Stimulated activated naive CD8-positive, alpha-beta T cell treated with anti-CD3 and anti-CD28 coated beads, Interleukin-15, Interleukin-2, amounts not matched to agents 100 U/mL and 50 U/mL, for 24 hours (primary cell): ENCODE measurements at regions not wholly inside any gene's neighbourhood (a gene's known extent, or its start where the extent isn't known, plus 50 kb on each side); places are given as distances from the start of the nearest gene placed in this dataset.

Experiments used
- ATAC-seq: fragments of 150-1000 bp; cut with Tn5 transposase; one replicate; pipeline ENCODE4 v1.10.0; 2021
- DNase-seq: peaks from one replicate; pipeline ENCODE4 v3.0.0; 2021

DNA sequence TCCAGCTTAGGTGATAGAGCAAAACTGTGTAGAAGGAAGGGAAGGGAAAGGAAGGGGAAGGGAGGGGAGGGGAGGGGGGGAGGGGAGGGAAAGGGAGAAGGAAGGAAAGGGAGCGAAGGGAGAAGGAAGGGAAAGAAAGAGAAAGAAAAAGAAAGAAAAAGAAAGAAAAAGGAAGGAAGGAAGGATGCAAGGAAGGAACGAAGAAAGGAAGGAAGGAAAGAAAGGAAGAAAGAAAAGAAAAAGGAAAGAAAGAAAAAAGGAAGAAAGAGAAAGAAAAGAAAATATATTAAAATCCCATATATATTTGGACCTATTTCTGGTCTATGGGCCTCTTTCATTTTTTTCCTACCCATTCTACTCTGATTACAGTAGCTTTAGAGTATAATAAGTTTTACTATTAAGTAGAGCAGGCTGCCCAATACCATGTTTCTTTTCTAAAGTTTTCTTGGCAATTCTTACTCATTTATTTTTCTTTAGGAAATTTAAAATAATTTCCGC lies 229.1 kb downstream of the AUH start:
- DNase-seq (no peak), ATAC-seq (no peak)

DNA sequence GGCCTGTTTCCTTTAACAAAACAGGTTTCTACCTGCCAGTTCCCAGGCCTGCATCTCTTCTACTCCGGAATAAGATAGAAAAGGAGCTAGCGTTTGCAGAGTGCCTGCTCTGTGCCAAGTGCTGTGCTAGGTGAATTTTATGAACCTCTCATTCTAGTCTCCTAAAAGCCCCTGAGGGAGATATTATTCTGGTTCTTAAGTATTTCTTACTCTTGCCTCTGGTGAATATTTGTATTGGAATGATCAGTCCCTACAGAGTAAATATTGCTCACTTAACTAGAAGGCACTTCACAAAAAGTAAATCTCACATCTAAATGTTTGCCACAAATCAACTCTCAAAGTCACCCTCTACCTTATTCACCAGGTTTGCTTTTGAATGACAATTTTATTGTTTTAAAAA lies 227.1 kb downstream of the AUH start:
- no peak for ATAC-seq
- no peak for DNase-seq

DNA sequence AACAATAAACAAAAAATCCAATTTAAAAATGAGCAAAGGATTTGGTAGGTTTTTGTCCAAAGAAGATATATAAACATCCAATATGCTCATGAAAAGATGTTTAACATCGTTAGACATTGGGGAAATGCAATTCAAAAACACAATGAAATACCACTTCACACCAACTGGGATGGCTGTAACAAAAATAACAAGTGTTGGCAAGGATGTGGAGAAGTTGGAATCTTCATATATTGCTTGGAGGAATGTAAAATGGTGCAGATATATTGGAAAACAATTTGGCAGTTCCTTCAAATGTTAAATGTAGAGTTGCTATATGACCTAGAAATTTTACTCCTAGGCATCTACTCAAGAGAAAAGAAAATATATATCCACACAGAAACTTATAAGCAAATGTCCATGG lies 224.3 kb downstream of the AUH start:
- no peak for DNase-seq
- ATAC-seq, result no peak

DNA sequence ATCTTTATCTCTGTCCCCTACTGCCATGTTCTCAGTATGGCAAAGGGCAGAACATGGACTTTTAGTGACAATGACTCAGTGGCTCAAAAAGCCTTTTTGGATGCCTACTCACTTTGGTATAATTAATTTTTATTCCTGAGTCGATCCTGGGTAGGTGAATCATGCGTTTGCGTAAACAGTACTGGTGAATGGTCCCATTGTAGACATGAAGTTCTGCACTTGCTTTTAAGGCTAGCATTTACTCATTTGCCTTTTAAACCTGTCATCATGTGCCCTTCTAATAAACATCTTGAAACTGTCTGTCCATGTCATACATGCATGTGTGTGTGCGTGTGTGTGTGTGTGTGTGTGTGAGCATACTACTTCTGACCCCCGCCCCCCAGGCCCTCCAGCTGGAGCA lies 223.0 kb downstream of the AUH start:
- no peak for DNase-seq
- ATAC-seq, result no peak

DNA sequence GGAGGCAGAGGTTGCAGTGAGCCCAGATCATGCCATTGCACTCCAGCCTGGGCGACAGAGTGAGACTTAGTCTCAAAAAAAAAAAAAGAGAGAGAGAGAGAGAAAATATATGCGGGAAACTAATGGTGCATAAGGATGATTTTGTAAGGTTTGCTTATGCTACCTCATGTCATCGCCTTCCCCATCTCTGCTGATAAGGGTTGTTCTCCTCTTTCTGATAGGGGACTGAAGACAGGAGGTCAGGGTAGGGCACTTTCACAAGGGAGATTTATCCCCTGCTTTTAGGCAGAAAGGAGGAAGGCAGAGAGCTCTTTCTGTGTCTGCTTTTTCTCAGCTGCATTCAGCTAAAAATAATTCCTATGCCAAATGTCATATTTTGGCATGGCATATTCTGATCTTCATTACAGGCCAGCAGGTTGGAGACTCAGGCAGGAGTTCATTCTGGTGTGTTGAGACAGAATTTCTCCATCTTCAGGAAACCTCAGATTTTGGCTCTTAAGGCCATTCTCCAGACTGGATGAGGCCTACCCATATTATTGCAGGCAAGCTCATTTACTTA lies 220.2 kb downstream of the AUH start:
- DNase-seq (no peak), ATAC-seq (no peak)

DNA sequence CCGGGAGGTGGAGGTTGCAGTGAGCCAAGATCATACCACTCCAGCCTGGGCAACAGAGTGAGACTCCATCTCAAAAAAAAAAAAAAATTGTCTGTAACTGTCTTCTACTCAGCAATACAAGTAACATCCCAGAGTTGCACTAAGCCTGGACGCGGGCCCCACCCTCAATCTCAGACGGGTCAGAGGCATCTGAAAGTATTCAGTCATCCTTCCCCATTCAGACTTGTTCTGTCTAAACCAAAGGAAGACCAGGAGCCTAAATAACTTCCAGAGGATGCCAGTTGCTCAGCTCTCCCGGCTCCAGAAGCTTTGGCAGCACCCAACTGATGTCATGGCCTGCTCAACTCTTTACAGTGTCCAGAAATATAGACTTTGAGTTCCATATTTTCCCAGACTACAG lies 218.6 kb downstream of the AUH start:
- DNase-seq, result no peak
- ATAC-seq, result no peak

DNA sequence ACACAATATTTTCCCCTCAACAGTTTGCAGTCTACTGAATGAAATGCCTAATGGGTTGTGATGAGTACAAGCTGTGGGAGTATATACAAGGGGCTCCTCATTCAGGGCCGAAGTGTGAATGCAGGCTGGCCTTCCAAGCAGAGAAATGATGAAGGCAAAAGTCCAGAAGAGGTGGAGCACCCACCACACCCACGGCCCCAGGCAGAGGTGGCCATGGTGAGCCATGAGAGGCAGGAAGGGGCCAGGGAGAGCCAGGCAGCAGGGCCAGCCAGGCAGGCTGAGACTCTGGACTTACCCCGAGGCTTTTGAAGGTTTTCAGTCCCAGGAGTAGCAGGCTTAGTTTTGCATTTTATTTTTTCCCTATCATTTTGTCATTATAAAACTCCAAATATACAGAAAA lies 218.1 kb downstream of the AUH start:
- no peak for ATAC-seq
- no peak for DNase-seq

DNA sequence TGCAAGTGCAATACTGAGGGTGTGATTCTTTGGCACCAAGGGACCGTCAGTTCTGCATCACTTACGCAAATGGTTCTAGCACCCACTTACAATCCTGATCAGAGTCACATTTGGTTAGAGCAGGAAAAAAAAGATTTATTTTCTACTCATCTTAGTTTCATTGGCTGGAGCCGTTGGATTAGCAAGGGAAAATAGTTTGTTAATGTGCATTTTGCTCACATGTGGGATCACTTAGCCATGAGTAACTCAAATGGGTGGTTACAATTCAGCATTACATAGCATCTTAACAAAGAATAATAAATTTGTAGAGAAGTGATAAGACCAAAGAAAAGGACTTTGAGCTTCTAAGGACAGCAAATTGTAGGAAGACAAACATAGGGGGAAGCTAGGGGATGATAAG lies 216.9 kb downstream of the AUH start:
- ATAC-seq (no peak), DNase-seq (no peak)

DNA sequence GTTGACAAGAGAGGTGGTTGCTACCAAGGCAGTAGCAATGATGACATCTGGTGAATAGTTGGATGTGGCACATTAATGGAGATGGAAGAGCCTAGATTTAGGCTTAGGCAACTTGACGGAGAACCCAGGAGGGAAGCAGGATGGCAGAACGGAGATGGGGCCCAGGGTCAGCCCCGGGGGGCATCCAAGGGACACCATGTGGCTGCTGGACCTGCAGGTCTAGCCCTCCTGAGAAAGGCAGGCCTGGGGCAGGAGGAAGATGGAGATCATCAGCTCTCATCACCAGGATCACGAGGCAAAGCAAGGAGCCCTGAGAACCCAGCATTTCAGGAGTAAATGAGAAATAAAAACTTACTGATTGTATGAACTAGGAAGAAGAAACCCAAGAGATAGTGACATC lies 216.2 kb downstream of the AUH start:
- DNase-seq, result no peak
- ATAC-seq, result no peak

DNA sequence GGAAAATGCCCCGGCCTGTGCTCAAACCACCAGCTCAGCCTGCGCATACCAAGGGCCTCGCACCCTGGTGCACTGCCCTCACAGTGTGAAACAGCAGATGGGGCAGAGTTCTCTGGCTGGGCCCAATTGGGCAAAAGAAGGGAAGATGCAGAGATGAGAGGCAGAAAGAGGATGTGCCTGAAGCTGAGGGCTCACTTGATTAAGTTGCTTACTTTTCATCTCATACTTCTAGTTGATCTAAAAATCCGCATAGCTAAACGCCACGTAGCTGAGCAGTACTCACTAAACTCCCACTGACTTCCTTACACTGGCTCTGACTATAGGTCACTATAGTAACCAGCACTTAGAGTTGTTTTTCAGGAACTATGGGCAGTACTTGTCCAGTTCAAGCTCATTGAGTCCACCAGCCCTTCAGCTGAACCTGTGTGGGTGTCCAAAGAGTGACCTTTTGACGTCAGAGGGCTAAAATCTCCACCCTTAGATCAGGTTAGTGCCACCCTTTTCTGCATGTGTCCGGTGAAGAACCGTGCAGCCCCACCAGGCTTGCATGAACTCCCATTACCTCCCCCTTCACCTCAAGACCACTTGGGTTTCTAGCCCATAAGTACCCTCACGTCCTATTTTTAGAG lies 215.2 kb downstream of the AUH start:
- DNase-seq, result no peak

DNA sequence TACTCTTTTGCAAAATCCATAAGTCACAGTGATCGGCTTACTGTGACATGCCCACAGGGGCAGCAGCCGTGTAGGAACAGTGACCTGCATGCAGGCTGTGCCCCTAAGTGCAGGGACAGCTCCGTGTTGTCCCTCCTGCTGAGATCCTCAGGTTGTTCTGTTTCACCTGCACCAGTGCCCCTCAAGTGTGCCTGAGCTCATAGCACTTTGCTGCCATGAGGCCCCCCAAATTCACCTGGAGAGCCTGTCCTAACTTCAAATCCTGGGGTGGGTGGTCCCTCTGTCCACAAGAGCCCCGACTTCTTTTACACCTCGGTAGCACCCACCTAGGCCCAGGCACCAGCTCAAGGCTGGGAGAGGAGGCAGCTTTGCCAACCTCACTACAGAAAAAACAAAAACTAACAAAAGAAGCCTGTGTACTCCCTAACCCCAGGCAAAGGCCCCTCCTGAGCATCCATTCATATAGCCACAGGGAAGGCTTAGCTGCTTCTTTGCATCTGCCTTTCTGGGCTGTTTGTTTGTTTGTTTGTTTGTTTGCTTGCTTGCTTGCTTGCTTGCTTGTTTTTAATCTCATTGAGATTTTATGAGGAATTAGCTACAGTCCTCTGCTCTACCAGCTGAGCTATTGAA lies 214.5 kb downstream of the AUH start:
- no peak for ATAC-seq
- no peak for DNase-seq

More for the DNA sequence above, 215.2 kb downstream of the AUH start:
- peak; percentile 50 for ATAC-seq

DNA sequence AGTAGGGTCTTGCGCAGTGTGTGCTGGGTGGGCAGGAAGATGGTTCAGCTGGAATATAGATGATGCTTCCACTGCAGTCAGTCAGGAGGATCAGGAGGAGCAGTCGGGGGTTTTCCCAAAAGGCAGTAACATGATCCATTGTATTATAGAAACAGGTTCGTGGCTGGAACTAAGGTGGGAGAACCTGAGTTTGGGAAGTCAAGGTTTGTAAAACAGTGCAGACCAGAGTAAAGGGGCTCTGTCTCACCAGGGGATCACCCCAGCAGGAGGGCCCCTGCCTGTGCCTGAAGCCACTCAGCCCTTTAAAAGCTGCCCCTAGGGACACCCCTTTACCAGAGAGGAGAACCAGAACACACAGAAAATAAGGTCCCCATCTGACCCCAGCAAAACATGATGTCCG lies 213.4 kb downstream of the AUH start:
- ATAC-seq (no peak), DNase-seq (no peak)

DNA sequence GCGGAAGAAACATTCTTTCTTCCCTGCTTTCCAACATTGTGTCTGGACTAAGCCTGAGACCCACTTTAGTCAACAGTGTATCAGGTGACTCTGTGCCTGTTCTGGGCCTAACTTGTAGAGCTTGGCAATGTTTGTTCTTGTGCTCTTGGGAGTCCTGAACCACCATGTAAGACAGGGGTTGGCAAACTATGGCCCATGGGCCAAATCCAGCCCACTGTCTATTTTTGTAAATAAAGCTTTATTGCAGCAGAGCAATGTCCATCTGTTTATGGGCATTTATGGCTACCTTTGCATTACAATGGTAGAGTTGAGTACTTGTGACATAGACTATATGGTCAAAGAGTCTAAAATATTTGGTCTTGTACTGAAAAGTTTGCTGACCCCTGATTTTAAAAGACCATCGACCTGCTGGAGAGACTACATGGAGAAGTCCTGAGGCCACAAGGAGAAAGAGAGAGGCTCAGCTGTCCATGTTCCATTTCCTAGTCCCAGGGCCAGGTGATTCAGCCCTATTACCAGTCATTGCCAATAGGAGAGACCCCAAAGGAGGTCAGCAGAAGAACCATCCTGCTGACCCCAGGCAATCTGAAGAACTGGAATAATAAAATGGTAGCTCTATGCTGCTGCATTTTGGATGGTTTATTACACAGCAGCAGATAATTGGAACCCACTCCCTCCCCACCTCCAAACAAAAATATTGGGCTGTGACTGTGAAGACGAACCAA lies 211.3 kb downstream of the AUH start:
- DNase-seq (no peak), ATAC-seq (no peak)

DNA sequence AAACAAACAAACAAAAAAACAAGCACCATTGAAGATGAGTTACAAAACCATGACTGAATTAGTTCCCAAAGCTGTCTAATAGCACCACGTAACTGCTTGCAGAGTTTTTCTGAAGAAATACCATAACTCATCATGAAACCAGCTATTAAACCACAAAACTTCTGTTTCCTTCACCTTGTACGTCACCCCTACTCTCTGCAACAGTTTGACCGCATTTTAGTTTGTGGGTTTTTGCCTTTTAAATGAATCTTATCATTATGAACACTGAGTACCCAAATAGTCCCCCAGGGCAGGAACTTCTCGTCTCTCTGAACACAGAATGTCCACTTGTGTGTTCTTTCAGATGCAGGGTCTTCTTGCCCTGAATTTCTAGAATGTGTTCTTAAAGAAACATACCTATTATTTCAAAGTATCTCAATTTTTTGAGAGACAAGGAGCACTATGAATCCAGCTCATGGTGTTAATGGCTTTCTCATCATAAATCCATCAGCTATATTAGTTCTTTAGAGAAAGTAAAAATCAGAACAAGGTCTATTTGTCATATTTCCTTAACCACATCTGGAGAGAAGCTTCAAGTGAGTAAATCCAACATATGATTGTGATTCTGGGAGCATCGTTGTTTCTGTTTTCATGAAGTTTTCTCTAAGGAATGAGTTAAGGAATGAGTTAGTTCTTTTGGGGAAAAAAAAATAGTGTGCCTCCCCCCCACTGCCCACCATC lies 210.6 kb downstream of the AUH start:
- DNase-seq, result no peak
- ATAC-seq, result peak; percentile 77

DNA sequence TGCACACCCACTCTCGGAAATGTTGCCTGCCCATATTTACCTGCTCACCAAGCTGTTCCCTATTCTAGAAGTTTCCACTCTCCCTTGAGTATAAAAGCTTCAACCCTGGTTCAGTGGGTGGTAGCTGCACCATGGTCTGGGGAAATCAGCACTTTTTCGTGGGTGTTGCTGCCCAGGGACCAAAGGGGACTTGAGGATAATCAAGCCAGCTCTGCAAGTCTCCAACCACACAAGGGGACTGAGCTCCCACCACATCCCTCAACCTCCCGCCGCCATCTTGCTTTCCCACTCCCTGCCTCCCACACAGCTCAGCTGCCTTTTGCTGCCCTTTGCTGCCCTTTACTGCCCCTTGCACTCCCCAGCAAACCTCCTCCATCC lies 210.0 kb downstream of the AUH start:
- ATAC-seq, result peak; percentile 8
- DNase-seq, result peak; percentile 57

DNA sequence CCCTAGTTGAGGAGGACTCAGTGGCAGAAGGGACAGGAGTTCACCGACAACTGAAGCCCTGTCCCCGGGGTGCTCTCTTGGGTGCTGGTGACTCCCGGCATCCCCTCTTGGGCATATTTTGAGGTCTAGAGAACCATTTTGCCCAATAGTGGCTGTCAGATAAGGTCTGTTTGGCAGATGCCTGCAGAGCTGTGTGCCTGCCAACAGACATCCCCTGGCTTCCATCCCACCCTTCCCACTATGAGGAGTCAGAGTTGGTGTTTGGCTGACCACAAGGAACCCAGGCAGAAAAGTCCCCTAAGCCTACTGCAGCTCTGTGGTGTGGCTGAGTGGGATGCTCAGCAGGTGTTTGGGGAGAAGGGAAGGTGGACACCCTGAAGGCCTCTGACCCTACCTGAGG lies 207.0 kb downstream of the AUH start:
- DNase-seq, result no peak
- no peak for ATAC-seq

DNA sequence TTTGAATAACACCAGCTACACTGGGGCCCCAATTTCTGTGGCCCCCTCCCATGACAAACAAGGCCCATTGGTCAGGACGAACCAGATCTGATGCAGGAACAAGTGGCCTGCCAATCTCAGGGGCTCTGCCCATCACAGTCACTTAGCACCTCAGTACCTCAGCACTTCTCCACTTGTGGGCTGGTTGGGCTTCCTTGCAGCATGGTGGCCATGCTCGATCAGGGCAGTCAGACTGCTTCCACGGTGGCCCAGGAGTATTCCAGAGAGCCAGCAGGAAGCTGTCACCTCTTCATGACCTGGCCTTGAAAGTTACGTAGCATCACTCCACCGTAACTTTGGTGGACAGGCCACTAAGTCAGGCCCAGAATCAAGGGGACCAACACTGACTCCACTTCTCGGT lies 206.5 kb downstream of the AUH start:
- ATAC-seq (no peak), DNase-seq (no peak)

DNA sequence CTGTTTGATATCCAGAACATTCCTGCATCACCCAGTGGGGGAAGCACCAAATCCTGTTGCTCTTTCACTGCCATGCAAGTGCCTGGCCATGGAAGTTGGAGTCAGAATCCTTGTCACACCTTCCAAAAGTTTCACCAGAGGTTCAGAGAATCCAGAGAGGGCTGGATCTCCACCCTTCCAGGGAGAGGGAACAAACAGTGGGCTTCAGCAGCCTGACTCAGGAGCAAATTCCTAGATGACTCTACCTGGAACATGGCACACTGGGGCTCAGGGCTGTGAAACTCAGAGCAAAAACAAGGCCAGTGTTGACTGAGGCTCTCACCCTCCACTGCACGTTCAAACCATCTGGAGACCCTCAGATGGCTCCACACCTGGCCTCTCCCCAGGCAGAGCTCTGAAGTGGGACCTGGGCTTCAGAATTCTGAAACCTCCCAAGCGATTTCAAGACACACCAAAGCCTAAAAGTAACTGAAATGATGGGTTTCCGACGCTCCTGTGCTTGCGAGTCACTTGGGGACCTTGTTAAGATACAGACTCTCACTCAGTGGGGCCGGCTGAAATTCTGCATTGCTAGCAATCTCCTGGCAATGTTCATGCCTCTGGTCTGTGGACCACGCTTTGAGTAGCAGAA lies 205.9 kb downstream of the AUH start:
- DNase-seq, result no peak
- ATAC-seq, result no peak

DNA sequence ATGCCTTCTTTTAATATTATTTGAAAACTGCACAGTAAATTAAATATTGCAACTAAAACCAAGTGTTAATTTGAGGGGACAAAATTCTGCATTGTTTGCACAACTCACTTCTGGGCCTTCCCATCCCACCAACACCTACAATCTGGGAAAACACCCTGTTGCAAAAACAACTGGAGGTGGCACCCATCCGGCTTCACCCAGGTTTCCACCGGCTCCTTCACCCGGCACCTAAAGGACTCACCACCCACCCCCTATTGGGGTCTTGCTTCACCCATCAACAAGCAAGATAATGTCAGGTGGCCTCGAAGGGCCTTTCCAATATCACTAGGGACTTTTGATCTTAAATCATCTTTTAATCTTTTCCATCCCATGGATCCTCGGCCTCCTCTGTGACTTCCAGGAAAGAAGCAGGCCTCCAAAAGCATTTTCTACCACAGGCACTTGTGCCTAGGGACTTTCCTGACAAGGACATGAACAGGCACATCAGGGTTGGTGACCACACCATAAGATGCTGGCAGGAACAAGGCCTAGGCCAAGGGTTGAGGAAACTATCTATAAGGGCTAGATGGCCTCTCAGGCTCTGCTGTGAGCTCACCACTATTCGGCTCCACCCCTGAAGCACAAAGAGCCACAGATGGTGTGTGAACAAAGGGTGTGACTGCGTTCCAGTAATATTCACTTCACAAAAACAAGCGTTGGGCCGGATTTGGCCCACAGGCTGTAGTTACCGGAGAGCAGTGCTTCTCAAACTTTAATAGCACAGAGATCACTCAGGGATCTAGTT lies 205.1 kb downstream of the AUH start:
- DNase-seq (no peak), ATAC-seq (peak; percentile 79)

DNA sequence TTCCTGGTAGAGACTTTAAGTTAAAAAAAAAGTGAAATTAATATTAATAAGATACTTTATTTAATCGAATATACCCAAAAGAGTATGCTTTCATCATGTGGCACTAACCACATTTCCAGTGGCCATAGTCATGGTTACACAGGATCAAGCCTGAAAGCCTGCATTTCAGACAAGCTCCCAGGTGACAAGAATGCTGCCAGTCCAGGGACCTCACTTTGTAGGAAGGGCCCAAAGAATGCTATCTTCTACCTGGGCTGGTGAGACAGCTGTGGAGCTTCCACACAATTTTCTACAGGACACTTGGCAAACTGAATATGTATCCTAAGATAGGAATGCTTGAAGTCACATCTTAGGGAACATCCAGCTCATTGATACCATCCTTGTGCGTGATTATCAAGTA lies 203.8 kb downstream of the AUH start:
- ATAC-seq, result no peak
- no peak for DNase-seq

DNA sequence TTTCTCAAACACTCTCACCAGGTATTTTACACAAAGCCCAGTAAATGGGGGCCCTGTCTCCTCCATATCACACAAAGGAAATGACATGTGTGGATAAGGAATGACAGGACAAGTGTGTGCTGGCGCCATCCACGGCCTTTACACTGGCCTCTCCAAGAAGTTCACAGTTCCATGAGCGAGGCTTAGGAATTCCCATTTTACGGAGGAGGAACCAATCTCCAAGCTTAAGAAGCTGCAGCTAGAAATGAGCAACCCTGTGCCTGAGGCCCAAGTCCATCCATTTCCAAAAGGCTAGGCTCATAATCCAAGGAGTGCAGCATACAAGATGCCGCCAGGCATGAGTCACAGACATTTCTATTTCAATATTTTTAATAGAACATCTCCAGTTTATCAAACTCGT lies 203.4 kb downstream of the AUH start:
- DNase-seq (no peak), ATAC-seq (no peak)
